ENCODE measurements at regions not wholly inside any gene's neighbourhood (a gene's known extent, or its start where the extent isn't known, plus 50 kb on each side); places are given as distances from the start of the nearest gene placed in this dataset.
A peak's percentile ranks its signal among the peaks of the same experiment; 100 is the strongest.

DNA sequence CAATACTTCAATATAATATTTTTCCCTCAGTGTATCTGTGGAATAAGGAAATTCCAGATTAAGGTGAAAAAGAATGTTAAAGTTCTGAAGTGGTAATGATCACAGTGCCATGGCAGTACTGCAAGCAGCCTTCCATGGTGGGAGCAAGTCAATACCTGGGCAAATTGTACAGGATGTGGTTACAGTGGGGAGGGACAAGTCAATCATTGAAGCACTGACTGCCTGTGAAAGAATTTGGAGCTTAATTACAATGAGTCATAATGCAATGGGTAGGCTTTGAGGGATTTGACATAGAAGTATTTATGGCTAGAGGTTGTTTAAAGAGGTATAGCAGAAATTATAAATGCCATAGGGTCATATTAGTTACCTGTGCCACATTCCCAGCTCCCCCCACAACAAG is 786.5 kb upstream of the ACO1 start:
- peak; percentile 93 for DNase-seq (ENCODE audit: low read depth)
- Histone ChIP-seq H3K36me3 (ENCODE audit: control insufficient read depth, insufficient read depth, low read length) (no peaks in the 10 kb centered on the region), H3K27me3 (ENCODE audit: control insufficient read depth, insufficient read depth, low read length) (no peaks in the 10 kb centered on the region), H3K4me3 (ENCODE audit: low read depth, low read length) (no peak overlapping the region)
- TF ChIP-seq, protein P1, sequence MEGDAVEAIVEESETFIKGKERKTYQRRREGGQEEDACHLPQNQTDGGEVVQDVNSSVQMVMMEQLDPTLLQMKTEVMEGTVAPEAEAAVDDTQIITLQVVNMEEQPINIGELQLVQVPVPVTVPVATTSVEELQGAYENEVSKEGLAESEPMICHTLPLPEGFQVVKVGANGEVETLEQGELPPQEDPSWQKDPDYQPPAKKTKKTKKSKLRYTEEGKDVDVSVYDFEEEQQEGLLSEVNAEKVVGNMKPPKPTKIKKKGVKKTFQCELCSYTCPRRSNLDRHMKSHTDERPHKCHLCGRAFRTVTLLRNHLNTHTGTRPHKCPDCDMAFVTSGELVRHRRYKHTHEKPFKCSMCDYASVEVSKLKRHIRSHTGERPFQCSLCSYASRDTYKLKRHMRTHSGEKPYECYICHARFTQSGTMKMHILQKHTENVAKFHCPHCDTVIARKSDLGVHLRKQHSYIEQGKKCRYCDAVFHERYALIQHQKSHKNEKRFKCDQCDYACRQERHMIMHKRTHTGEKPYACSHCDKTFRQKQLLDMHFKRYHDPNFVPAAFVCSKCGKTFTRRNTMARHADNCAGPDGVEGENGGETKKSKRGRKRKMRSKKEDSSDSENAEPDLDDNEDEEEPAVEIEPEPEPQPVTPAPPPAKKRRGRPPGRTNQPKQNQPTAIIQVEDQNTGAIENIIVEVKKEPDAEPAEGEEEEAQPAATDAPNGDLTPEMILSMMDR (IDR thresholded peaks at IDR 0.05; ENCODE audit: insufficient read depth, low read length, poor library complexity, severe bottlenecking) = no peak

DNA sequence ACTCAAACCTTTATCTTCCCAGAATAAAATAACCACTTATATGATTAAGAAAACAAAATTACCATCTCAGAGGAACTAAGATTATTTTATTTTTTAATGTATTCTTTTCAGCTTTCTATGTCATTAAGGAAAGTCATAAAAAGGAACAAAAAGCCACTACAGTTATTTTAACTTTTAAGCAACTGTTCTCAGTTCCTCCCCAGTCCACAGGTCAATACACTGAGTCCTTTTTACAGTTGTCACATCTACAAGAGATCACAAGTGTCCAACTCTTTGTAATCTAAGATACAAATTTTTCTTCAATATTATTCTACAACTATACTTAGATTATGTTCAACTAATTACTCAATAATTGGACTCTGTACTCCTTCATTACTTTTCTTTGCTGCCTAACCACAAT is 782.8 kb upstream of the ACO1 start:
- H3K36me3 ChIP-seq (ENCODE audit: control insufficient read depth, insufficient read depth, low read length) = no peaks in the 10 kb centered on the region
- no peak overlapping the region for H3K4me3 ChIP-seq (ENCODE audit: low read depth, low read length)
- no peak for DNase-seq (ENCODE audit: low read depth)
- TF ChIP-seq, protein P1 (IDR thresholded peaks at IDR 0.05; ENCODE audit: insufficient read depth, low read length, poor library complexity, severe bottlenecking) = no peak
- H3K27me3 ChIP-seq (ENCODE audit: control insufficient read depth, insufficient read depth, low read length) = no peaks in the 10 kb centered on the region

DNA sequence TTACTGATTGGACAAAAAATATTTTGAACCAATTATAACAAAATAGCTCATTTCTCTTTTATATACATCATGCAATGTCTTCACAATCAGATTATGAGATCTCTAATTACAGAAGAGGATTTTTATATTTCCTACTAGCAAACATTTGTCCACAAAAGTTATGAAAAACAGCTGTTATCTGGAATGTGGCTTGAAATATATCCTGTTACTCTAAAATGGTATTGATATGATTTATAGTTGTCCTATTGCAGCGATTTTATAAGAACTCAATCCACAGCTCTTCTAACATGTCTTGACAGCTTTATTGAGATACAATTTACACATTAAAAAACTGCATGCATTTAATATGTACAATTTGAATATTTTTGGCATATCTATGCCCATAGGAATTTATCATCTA is 779.9 kb upstream of the ACO1 start:
- H3K36me3 ChIP-seq (ENCODE audit: control insufficient read depth, insufficient read depth, low read length) = no peaks in the 10 kb centered on the region
- no peak overlapping the region for H3K4me3 ChIP-seq (ENCODE audit: low read depth, low read length)
- no peak for DNase-seq (ENCODE audit: low read depth)
- H3K27me3 ChIP-seq (ENCODE audit: control insufficient read depth, insufficient read depth, low read length) = no peaks in the 10 kb centered on the region
- TF ChIP-seq, protein P1 (IDR thresholded peaks at IDR 0.05; ENCODE audit: insufficient read depth, low read length, poor library complexity, severe bottlenecking) = no peak

DNA sequence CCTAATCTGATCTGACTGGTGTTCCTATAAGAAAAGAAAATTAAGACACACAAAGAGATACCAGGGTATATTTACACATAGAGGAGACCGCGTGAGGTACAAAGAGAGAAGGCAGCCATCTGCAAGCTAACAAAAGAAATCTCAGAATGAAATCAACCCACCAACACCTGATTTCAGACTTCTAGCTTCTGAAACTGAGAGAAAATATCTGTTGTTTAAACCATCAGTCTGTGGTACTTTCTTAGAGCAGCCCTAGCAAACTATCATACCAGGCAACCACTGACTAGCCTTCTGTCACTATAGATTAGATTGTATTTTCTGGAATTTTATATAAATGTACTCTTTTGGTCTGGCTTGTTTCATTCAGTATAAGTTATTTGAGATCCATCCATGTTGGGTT is 779.3 kb upstream of the ACO1 start:
- TF ChIP-seq, protein P1 (IDR thresholded peaks at IDR 0.05; ENCODE audit: insufficient read depth, low read length, poor library complexity, severe bottlenecking) = no peak
- no peaks in the 10 kb centered on the region for H3K36me3 ChIP-seq (ENCODE audit: control insufficient read depth, insufficient read depth, low read length)
- H3K27me3 ChIP-seq (ENCODE audit: control insufficient read depth, insufficient read depth, low read length) = no peaks in the 10 kb centered on the region
- no peak for DNase-seq (ENCODE audit: low read depth)
- no peak overlapping the region for H3K4me3 ChIP-seq (ENCODE audit: low read depth, low read length)

DNA sequence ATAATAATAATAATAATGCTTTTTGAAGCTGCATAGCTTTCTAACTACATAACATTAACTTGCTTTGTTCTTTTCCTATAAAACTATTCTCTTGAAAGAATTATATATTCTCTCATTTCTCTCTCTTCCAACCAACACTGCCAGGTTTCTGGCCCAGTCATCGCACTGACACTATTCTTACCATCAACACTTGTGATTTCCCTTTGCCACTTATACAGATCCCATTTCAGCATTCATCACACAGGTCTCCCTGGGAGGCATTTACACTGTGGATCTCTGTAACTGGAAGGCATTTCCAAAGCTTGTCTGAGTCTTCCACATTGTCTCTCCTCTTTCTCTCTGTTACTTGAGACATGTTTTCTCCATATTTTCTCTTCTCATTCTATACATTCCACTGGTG is 777.8 kb upstream of the ACO1 start:
- TF ChIP-seq, protein P1 (IDR thresholded peaks at IDR 0.05; ENCODE audit: insufficient read depth, low read length, poor library complexity, severe bottlenecking) = no peak
- Histone ChIP-seq H3K27me3 (ENCODE audit: control insufficient read depth, insufficient read depth, low read length) (no peaks in the 10 kb centered on the region), H3K36me3 (ENCODE audit: control insufficient read depth, insufficient read depth, low read length) (no peaks in the 10 kb centered on the region), H3K4me3 (ENCODE audit: low read depth, low read length) (no peak overlapping the region)
- no peak for DNase-seq (ENCODE audit: low read depth)

DNA sequence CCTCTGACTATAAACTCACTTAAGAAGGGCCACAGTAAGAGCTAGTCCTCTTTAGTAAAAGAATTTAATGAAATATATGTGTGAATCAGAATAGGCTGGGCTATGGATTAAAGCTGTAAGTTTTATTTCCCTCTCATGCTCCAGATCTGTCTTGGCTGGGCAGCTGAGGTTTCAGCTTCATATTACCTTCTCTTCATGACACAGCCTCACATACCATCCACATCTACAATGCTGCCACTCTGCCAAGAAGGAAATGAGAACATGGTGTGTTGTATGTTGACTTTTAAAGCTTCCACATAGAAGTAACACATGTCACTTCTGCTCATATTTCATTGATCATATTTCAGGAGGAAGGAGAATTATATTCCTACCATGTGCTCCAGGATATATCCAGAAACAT is 776.0 kb upstream of the ACO1 start:
- TF ChIP-seq, protein P1 (IDR thresholded peaks at IDR 0.05; ENCODE audit: insufficient read depth, low read length, poor library complexity, severe bottlenecking) = no peak
- DNase-seq (ENCODE audit: low read depth) = no peak
- Histone ChIP-seq H3K27me3 (ENCODE audit: control insufficient read depth, insufficient read depth, low read length) (no peaks in the 10 kb centered on the region), H3K4me3 (ENCODE audit: low read depth, low read length) (no peak overlapping the region), H3K36me3 (ENCODE audit: control insufficient read depth, insufficient read depth, low read length) (no peaks in the 10 kb centered on the region)

Data from kidney epithelial cell (primary cell).